NCI-H345 treated with DMSO at 0.1 percent for 48 hours (cell line): ENCODE measurements at regions not wholly inside any gene's neighbourhood (a gene's known extent, or its start where the extent isn't known, plus 50 kb on each side); places are given as distances from the start of the nearest gene placed in this dataset.
"Not testable (repeated sequence)": the region's sequence is repeated elsewhere in the genome, so short reads cannot be mapped to it uniquely, and the experiment has no call there.

ENCODE experiments used
- DNase-seq: peaks from one replicate; lab custom pipeline; 2025; ENCODE audit not compliant: unreplicated experiment; lab: John Stamatoyannopoulos, UW

DNA sequence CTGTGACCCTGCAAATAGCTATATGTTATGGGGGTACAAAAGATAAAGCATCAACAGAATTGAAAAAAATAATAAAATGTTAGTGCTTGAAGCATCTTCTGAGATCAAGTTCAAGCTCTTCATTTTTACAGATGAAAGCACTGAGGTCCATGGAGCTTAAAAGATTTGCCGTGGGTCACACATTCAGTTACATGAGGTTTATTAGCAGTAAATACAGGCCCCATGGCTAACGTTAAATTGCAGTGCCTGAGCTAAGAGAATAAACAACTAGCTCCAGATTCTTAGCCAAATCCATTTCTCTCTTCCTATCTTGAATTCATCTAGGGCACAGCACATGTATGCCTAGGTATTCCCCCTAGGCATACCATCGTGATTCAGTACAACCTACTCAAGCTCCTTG is 2052.7 kb upstream of the C9orf72 start:
- DNase-seq = no peak

DNA sequence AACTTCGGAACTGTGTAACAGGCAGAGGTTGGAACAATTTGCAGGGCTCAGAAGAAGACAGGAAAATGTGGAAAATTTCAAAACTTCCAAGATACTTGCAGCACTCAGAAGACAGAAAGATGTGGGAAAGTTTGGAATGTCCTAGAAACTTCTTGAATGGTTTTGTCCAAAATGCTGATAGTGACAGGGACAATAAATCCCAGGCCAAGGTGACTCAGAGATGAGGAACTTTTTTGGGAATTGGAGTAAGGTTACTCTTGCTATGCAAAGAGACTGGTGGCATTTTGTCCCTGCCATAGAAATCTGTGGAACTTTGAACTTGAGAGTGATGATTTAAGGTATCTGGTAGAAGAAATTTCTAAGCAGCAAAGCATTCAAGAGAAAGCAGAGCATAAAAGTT is 2055.6 kb upstream of the C9orf72 start:
- DNase-seq = not testable (repeated sequence)

GRCh38 chr9:29637471-29638237 is 2064.4 kb upstream of the C9orf72 start:
- no peak for DNase-seq

- DNase-seq = no peak
Measured at GRCh38 chr9:29640507-29640906, 2067.2 kb upstream of the C9orf72 start.

DNA sequence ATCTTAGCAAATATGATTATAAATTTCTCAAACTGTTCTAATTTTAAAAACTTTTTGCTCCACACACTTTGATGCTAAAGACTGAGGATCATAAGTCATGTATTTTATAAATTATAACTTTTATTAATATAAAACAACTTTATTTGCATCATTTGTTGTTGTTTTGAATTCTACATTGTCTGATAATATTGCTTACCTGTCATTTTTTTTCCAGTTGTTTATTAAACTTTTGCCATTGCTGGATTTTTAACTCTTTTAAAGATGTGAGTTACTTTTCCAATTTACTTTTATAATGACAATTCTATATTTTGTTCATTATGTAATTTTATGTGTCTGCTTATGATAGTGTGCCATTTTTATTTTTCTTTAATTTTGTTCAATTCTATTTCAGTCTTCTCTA is 2071.2 kb upstream of the C9orf72 start:
- DNase-seq = no peak

DNA sequence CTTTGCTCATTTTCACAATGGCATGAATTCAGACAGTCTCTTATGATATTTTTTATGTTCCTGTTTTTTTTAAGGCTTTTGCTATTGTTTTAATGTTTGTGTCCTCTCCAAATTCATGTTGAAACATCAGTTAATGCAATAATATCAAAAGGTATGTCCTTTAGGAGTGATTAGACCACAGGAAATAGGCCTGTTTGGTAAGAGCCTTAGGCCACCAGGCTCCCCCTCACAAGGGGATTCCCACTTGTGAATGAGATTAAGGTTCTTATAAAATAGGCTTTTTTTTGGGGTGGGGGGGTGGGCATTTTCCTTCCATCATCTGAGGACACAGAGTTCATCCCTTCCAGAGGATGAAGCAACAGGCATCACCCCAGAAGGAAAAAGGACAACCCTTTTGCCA is 2074.2 kb upstream of the C9orf72 start:
- DNase-seq = no peak

GRCh38 chr9:29648132-29648531 is 2074.9 kb upstream of the C9orf72 start:
- DNase-seq = no peak

GRCh38 chr9:29648601-29649000 is 2075.3 kb upstream of the C9orf72 start:
- no peak for DNase-seq

DNA sequence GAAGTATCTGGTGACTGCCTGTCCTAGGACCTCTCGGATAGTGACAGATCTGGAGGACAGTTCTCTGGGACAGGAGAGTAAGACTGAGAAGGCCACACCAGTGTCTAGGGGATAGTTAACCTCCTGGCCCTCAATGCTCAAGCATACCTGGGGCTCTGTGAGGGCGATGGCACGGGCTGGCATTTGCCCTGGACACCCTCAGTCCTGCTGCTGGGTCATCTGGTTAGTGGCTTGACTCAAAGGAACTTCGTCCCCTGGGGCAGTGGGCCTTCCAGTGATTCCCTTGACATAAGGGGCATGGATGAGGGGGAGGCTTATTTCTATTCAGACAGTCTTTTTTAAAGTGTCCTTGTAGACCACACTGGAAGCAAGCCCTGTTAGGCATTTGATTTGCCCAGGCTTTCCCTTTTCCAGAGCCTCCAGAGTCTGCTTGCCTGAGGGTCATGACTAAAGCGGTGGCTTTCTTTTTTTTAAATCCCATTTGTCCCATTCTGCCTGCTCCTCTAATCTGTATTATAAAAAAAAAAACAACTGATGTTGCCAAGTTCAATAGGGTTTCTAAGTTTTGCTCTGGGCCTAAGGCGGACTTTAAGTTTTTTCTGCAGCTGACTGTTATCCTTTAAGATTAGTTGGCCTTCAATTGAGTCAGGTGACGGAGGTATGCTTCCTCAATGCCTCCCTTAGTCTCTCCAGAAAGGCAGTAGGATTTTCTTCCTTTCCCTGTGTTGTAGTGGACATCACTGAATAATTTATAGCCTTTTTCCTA is 2083.5 kb upstream of the C9orf72 start:
- no peak for DNase-seq

DNA sequence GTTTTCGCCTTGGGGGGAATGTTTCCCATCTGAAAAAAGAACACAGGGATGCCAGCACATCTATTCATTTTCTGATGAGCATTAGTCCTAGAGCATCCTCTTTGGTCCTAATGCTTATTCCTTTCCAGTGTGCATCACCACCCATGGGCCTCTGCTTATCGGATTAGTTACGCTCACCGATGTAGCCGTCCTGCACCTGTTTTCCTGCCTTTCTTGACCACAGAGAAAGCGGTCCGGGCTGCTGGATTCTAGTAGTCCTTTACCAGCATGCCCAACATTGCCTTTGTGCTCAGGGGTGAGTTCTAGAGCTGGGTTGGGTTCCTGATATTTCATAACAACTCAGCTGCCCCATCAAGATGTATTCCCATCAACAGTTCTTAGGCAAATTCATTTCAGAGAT is 2084.5 kb upstream of the C9orf72 start:
- DNase-seq = no peak

DNA sequence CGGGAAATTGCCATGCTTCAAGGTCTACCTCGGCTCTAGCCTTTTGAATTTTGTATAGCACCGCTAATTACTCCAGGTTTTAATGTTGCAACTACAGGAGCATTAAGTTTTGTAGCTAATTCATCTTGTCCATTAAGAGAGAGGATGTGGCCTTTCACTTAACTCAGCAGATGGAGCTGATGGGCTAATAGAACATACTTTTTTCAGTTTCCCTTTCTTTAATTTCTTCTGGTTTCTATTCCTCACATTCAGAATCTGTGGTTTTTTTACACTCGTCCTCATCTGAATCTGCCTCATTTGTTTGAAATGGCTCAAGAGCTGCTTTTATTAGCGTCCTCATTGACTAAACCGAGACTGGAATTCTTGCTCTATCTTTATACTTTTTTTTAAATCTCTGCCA is 2085.7 kb upstream of the C9orf72 start:
- no peak for DNase-seq

DNA sequence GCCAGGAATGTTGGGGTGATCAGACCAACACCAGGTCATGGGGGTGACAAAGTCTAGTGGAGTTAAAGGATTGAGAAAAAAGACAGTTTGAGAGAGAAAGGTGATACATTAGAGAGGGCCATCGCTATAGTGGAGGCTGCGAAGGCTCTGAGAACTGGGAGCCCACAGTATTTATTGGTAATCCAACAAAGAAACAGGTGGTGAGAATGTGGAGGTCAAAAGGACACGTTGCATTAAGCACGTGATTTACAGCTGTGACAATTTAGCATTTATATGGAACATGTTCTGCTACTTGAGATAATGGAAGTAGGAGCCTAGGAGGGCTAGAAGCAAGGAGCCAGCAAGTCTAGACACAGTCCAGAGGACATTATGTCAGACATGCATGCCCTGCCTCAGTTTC is 2086.5 kb upstream of the C9orf72 start:
- no peak for DNase-seq

DNA sequence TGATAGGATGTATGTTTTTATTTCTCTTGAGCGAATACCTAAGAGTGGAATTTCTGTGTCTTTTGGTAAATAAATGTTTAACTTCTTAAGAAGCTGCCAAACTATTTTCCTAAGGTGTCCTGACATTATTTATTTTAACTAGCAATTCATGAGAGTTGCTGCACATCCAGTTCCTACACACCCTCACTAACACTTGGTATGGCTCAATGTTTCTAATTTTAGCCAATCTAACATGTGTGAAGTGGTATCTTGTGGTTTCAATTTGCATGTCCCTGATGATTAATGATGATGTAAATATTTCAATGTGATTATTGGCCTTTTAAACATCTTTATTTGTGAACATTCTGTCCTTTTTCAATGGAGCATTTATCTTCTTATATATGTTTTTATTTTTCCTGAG is 2095.5 kb upstream of the C9orf72 start:
- DNase-seq = no peak

DNA sequence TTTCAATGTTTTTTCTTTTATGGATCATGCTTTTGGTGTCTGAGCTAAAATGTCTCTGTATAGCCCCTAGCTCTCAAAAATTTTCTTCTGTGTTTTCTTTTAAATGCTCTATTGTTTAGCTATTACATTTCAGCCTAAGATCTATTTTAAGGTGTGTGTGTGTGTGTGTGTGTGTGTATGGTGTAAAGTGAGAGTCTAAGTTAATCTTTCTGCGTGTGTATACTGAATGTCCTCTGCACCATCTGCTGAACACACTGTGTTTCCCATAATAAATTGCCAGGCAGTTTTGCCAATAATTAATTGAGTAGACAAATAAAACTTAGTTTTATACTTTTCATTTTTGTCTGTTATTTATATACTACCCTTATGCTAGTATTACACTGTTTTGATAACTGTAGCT is 2096.3 kb upstream of the C9orf72 start:
- no peak for DNase-seq

- no peak for DNase-seq
Measured at GRCh38 chr9:29685531-29685930, 2112.2 kb upstream of the C9orf72 start.

GRCh38 chr9:29691145-29691544 is 2117.9 kb upstream of the C9orf72 start:
- no peak for DNase-seq

GRCh38 chr9:29691758-29692407 is 2118.6 kb upstream of the C9orf72 start:
- DNase-seq = peak; percentile 11

GRCh38 chr9:29697011-29697410 is 2123.7 kb upstream of the C9orf72 start:
- no peak for DNase-seq

- no peak for DNase-seq
Measured at GRCh38 chr9:29701559-29701958, 2128.3 kb upstream of the C9orf72 start.

DNA sequence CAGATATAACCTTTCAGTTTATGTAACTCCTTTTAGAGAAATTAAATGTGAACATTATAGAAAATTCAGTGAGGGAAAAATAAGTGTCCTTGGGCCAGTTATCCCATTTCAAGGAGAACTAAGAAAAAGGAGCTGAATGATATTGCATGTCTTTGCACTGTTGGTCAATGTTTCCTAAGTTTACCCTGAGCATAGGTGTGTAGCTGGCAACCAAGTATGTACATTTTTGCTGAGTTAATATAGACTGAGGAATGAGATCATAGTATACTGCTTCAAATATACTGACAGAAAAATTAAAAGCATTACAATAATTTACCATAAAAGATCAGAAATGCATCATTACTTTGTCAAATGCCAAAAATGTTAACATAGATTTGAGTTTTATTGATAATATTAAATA is 2128.7 kb upstream of the C9orf72 start:
- no peak for DNase-seq

DNA sequence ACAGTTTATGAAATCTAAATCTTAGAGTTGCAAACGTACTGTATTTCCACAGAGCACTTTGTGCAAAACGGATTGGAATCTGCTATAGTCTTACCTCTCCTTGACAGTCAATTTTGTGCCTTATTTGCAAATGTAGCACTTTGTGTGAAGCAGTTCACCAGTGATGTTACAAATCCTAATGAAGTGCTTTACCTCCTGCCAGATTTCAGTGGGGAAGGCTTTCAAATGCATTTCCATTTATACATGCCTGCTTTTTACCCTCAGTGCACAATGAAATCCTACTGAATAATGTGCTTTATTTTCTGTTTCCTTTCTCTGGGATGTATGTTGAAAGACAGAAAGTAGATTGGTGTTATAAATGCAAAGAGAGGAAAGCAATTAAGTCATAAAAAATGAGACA is 2141.6 kb upstream of the C9orf72 start:
- no peak for DNase-seq

GRCh38 chr9:29717631-29718030 is 2144.3 kb upstream of the C9orf72 start:
- DNase-seq = no peak
